DMS114 treated with DMSO at 0.1 percent for 48 hours (cell line): ENCODE measurements at regions not wholly inside any gene's neighbourhood (a gene's known extent, or its start where the extent isn't known, plus 50 kb on each side); places are given as distances from the start of the nearest gene placed in this dataset.
"Not testable (repeated sequence)": the region's sequence is repeated elsewhere in the genome, so short reads cannot be mapped to it uniquely, and the experiment has no call there.

Experiments
- DNase-seq: peaks from one replicate; lab custom pipeline; 2025; ENCODE audit not compliant: unreplicated experiment; lab: John Stamatoyannopoulos, UW

GRCh38 chr2:192969055-192969454 lies 774.3 kb upstream of the TMEFF2 start:
- no peak for DNase-seq

- DNase-seq = no peak
Observed at GRCh38 chr2:192960945-192961344, 766.2 kb upstream of the TMEFF2 start.

DNA sequence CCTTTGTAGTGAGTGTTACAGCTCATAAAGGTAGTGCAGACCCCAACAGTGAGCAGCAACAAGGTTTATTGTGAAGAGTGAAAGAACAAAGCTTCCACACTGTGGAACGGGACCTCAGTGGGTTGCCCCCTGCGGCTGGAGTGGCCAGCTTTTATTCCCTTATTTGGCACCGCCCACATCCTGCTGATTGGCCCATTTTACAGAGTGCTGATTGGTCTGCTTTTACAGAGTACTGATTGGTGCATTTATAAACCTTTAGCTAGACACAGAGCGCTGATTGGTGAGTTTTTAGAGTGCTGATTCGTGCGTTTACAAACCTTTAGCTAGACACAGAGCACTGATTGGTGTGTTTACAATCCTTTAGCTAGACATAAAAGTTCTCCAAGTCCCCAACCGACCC lies 763.9 kb upstream of the TMEFF2 start:
- DNase-seq = not testable (repeated sequence)

GRCh38 chr2:192957425-192957824 lies 762.7 kb upstream of the TMEFF2 start:
- DNase-seq = no peak

GRCh38 chr2:192953116-192953515 lies 758.4 kb upstream of the TMEFF2 start:
- DNase-seq = no peak

- DNase-seq = no peak
Observed at GRCh38 chr2:192952245-192952644, 757.5 kb upstream of the TMEFF2 start.

DNA sequence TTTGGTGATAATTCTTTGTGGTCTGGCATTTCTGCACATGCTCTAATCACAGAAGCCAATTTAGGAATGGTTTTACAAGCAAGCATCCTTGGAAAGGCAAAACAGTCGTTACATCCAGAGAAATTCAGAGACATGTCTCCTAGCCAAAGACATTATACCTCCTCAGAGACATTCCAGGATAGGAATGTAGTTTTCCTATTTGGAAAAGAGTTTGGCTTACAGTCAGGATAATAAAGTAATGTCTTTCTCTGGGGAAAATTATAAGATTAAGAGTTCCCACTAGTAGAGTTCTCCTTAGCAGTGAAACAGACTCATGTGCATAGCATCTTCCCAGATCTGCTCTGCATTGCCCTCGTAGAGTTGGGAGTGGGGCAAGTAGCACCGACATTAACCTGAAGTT lies 753.6 kb upstream of the TMEFF2 start:
- no peak for DNase-seq

DNA sequence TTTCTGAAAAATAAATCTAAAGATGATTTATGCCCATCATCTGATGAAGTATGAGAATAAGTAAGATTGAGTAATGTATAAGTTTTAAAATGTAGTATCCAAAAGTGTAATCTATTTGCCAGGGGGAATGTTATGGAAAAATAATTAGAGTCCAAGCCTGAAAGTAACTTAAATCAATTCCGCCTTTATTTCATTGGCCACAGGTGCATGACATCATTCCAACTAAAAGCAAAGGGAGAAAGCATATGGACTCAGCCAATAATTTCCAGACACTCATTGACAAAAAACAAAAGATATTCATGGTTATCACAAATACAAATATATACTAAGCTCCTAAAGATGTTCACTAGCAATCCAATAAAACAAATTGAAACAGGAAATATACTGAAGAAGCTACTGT lies 752.6 kb upstream of the TMEFF2 start:
- no peak for DNase-seq

GRCh38 chr2:192940767-192941166 lies 746.0 kb upstream of the TMEFF2 start:
- DNase-seq = no peak

- DNase-seq = no peak
Observed at GRCh38 chr2:192932376-192932775, 737.6 kb upstream of the TMEFF2 start.

DNA sequence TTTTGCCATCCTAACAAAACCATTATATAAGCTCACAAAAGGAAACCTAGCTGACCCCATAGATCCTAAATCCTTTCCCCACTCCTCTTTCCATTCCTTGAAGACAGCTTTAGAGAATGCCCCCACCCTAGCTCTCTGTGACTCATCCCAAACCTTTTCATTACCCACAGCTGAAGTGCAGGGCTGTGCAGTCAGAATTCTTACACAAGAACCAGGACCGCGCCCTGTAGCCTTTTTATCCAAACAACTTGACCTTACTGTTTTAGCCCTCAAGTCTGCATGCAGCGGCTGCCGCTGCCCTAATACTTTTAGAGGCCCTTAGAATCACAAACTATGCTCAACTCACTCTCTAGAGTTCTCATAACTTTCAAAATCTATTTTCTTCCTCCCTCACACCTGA lies 726.9 kb upstream of the TMEFF2 start:
- DNase-seq = not testable (repeated sequence)

GRCh38 chr2:192901446-192901845 lies 706.7 kb upstream of the TMEFF2 start:
- DNase-seq = no peak

DNA sequence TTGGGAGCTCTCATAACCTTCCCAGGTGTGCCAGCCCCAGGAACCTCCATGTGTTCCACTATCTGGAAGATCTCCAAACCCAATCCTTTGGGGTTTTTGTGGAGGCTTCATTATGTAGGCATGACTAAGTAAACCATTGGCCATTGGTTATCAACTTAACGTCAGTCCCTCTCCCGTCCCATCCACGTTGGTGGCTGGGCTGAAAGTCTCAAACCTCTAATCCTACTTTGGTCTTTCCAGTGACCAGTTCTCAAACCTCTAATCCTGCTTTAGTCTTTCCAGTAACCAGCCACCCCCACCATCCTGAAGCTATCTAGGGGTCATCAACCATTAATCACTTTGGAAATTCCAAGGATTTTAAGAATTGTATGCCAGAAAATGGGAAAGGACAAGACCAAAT lies 704.7 kb upstream of the TMEFF2 start:
- DNase-seq = no peak

GRCh38 chr2:192893976-192894375 lies 699.2 kb upstream of the TMEFF2 start:
- DNase-seq = not testable (repeated sequence)

- DNase-seq = no peak
Observed at GRCh38 chr2:192888109-192888508, 693.4 kb upstream of the TMEFF2 start.

DNA sequence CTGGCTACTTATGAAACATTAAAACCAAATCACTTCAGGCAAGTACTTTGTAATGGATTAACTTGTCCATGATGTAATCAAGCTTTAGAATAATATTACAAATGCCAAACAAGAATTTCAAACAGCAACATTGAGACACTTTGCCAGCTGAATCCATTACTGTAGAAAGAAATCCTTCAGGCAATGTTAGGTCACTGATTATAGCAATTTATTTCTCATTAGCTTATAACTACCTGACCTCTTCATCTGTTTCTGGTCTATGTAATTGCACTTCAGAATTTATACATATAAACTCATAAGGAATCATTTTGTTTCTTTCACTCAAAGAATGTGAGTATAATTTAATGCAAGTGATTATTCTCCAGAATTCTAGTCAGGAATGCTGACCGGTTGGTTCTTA lies 692.6 kb upstream of the TMEFF2 start:
- DNase-seq = no peak

DNA sequence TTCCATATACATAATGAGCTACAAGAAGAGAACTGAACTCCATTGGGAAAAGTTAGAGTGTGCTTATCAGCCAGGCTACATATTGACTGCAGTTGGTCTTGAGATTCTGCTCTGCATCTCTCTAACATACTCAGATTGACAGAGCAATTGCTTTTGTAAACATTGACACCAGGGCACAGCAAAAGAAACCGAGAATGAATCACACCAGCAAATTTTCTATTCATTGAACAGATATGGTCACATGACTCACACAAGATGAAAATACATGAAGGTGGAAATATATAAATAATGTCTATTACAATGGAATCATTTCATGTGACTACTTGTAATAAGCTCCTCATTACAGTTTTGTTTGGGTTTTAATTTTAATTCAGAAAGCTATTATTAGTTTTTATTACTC lies 691.9 kb upstream of the TMEFF2 start:
- DNase-seq = no peak

- DNase-seq = no peak
Observed at GRCh38 chr2:192885569-192886160, 690.9 kb upstream of the TMEFF2 start.

DNA sequence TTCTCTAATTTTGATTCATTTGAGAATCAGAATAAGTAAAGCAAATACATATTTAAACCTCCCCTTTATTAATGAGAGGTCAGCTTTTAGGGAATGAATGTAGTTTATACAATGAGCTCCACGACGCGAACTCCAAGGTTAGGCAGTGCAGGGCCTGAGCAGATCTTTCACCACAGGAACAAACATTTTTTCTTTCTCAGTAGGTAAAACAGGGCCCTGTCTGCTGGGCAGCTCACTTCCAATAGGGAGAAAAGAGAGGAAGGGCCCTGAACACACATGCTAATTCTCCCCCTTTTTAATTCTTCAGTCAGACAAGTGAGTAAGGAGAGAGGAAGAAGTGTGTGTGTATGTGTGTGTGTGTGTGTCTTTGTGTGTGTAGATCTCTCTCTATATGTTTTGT lies 682.4 kb upstream of the TMEFF2 start:
- DNase-seq = no peak

GRCh38 chr2:192876698-192877097 lies 682.0 kb upstream of the TMEFF2 start:
- no peak for DNase-seq

- no peak for DNase-seq
Observed at GRCh38 chr2:192854706-192855105, 660.0 kb upstream of the TMEFF2 start.

GRCh38 chr2:192854031-192854430 lies 659.3 kb upstream of the TMEFF2 start:
- no peak for DNase-seq

DNA sequence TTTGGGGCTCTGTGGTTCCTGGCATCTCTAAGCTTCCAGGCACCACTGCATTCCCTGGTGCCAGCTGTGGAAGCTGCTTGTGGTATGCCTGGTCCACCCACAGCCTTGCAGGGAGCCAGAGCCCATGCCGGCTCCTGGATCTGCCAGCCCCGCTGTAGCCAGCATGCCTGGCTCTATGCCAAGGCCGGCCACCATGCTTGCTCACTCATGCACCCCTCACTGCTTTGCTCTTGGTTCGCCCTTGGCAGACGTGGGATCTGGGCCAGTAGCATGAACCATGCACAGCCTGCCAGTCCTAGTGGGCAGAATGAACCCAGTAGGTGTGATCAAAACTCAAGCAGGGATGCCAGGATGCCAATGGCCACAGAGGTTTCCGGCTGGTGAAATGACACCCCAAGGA lies 634.2 kb upstream of the TMEFF2 start:
- DNase-seq = no peak

DNA sequence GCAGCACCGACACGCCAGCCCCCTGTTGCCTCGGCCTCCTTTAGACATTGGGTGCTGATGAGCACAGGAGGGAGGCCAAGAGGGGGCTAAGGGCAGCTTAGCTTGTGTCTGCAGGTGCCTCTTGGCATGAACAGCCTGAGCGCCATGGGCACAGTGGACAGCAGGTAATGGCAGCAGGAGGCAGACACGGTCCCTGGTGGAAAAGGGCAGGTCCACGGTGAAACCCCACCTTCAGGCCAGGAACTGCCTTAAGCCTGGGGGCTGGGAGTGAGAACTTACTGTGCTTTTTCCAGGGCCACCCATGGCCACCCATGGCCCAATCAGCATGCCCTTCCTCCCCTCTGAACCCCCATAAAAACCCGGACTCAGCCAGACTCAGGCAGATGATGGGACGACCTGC lies 633.4 kb upstream of the TMEFF2 start:
- DNase-seq = no peak
